Liver (tissue), 3 donors: ENCODE measurements at regions not wholly inside any gene's neighbourhood (a gene's known extent, or its start where the extent isn't known, plus 50 kb on each side); places are given as distances from the start of the nearest gene placed in this dataset.

Experiments used
- ATF3 ChIP-seq: IDR thresholded peaks from 2 replicates; pipeline ENCODE4 v1.6.1; 2016; ENCODE audit warnings: antibody characterized with exemption
- CTCF ChIP-seq: fragments of 150-350 bp; IDR thresholded peaks from 2 replicates; pipeline ENCODE4 v1.5.1; 2017; ENCODE audit warnings: improper control_type of control experiment, low read depth, low read length; ENCODE audit not compliant: missing input control
- FOXA1 ChIP-seq: IDR thresholded peaks from 2 replicates; pipeline ENCODE4 v1.6.1; 2016; ENCODE audit warnings: antibody characterized with exemption
- JUND ChIP-seq, 2 donors: IDR thresholded peaks; 2 replicates each; pipeline ENCODE4 v1.6.1; 2016; ENCODE audit warnings: antibody characterized with exemption in 2 of 2
- RAD21 ChIP-seq, 2 donors: IDR thresholded peaks; 2 replicates each; pipeline ENCODE4 v1.6.1; 2016; ENCODE audit warnings: antibody characterized with exemption in 2 of 2, mild to moderate bottlenecking in 2 of 2
- RXRA ChIP-seq, 2 donors: IDR thresholded peaks; 2 replicates each; pipeline ENCODE4 v1.6.1; 2017 to 2018; ENCODE audit warnings: antibody characterized with exemption in 2 of 2, mild to moderate bottlenecking in 1 of 2
- SP1 ChIP-seq: IDR thresholded peaks from 2 replicates; pipeline ENCODE4 v1.6.1; 2018; ENCODE audit warnings: antibody characterized with exemption, mild to moderate bottlenecking
- TAF1 ChIP-seq: conservative IDR thresholded peaks from 2 replicates; pipeline ENCODE4 v1.6.1; 2016; ENCODE audit warnings: antibody characterized with exemption, mild to moderate bottlenecking
- YY1 ChIP-seq: IDR thresholded peaks from 2 replicates; pipeline ENCODE4 v1.6.1; 2016; ENCODE audit warnings: antibody characterized with exemption, mild to moderate bottlenecking
- TF ChIP-seq, protein P1 (sequence below): IDR thresholded peaks from 2 replicates; pipeline ENCODE4 v1.6.1; 2016; ENCODE audit warnings: antibody characterized with exemption
- TF ChIP-seq, protein P2 (sequence below): IDR thresholded peaks from 2 replicates; pipeline ENCODE4 v1.6.1; 2016; ENCODE audit warnings: antibody characterized with exemption
- donor health status: healthy.
- donor health status: healthy.

DNA sequence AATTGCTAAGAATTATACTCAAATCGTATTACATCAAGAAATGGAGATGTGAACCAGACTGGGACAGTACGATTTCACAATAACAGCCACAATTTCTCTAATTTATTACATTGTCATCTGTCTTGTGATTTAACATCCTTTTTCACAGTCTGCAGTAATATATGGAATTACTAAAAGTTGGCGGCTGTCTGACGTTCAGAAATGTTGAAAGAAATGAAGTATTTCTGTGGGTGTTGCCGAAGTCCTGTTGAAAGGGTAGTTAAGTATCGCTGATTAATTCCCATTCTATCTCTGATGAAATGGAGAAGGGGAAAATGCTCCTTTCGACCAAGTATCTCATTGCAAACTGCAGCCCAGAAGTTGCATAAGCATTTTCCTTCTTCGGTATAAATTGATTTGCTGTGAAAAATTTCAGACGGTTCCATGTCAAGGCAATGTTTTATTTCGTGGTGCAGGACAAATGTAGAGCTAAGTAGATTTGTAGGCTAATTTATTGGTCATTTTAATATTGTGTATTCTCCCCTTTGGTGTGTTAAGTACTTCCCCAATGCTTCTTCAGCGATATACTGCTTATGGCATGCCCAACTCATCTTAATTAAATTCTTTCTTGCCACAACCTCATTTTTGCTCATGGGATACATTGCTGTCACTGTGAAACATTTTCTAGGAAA is 775.2 kb upstream of the RBFOX1 start:
- TF ChIP-seq CTCF (no peak), SP1 (no peak), TAF1 (no peak), ATF3 (no peak), FOXA1 (no peak), RAD21 (IDR thresholded peaks at IDR 0.05) (no peak), JUND (IDR thresholded peaks at IDR 0.05) (no peak), RXRA (IDR thresholded peaks at IDR 0.05) (no peak), YY1 (no peak)
- TF ChIP-seq, protein P1, sequence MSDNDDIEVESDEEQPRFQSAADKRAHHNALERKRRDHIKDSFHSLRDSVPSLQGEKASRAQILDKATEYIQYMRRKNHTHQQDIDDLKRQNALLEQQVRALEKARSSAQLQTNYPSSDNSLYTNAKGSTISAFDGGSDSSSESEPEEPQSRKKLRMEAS = no peak
- TF ChIP-seq, protein P2, sequence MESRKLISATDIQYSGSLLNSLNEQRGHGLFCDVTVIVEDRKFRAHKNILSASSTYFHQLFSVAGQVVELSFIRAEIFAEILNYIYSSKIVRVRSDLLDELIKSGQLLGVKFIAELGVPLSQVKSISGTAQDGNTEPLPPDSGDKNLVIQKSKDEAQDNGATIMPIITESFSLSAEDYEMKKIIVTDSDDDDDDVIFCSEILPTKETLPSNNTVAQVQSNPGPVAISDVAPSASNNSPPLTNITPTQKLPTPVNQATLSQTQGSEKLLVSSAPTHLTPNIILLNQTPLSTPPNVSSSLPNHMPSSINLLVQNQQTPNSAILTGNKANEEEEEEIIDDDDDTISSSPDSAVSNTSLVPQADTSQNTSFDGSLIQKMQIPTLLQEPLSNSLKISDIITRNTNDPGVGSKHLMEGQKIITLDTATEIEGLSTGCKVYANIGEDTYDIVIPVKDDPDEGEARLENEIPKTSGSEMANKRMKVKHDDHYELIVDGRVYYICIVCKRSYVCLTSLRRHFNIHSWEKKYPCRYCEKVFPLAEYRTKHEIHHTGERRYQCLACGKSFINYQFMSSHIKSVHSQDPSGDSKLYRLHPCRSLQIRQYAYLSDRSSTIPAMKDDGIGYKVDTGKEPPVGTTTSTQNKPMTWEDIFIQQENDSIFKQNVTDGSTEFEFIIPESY = no peak
